ENCODE measurements at regions not wholly inside any gene's neighbourhood (a gene's known extent, or its start where the extent isn't known, plus 50 kb on each side); places are given as distances from the start of the nearest gene placed in this dataset.
"Not testable (repeated sequence)": the region's sequence is repeated elsewhere in the genome, so short reads cannot be mapped to it uniquely, and the experiment has no call there.

DNA sequence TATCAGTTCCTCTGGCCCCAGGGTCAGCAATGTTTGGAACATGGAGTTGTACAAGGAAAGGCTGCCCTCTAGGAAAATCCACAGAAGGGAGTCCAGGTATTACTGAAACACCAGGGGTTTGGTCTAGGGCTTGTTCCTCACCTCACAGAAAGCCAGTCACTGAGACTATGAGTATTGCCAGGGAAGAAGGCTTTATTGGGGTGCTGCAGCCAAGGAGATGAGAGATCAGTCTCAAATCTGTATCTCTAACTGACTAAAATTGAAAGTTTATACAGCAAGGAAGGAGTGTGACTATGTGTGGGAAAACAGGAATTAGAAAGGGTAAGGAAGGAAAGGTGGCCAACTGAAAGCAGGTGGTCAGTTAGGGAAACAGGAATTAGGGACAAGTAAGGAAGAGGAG, 172.3 kb downstream of the LYPLAL1 start:
- DNase-seq = no peak

DNA sequence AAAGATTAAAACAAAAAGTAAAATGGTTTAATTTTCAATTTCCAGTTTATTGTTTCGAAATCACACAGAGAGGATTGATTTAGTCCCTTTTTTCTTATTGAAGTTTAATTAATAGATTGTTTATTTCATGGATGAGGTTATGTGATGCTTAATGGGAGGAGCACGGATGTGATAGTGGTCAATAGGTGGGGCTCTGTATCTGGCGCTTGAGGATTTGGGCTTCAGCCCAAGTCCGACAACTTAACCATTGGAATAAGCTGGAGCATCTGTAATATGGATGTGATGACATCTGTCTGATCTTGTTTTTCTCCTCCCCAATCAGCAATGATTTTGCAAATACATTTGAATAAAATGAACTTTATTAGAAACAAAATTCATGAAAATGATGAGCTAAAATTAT, 169.2 kb downstream of the LYPLAL1 start:
- DNase-seq = no peak

DNA sequence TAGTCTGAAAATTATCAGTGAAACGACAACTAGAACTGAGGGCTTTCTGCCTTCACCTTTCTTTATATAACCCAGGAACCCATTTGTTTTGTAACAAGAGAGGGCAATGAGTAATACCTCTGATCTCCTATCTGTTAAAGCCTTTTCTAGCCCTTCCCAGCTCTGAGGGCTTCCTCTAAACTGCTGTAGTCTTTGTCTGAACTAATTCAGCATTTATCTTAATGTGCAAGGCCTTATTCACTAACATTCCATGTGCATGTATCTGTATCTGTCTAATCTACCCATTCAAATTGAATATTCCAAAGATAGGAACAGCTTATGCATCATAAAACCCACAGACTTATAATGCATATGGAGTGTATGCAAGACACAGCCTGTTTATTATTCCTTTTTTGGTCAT, 167.1 kb downstream of the LYPLAL1 start:
- DNase-seq = no peak

DNA sequence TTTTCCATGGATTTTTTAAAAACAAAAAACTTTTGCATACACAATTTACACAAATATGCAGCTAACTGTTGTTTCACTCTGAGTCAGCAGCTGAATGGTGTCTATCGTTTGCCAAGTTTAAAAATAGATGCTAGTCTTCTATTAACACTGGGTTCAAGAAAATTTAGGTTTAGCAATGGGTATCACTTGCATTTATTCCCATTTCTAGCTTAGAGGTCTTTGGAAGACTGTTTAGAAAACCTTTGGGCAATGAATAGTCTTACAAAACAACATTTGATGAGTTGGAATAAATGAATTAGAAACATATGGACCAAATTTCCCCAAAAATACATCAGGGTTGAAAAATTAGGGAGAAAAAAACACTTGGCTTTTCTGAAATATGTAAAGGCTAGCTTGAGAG, 165.8 kb downstream of the LYPLAL1 start:
- no peak for DNase-seq

DNA sequence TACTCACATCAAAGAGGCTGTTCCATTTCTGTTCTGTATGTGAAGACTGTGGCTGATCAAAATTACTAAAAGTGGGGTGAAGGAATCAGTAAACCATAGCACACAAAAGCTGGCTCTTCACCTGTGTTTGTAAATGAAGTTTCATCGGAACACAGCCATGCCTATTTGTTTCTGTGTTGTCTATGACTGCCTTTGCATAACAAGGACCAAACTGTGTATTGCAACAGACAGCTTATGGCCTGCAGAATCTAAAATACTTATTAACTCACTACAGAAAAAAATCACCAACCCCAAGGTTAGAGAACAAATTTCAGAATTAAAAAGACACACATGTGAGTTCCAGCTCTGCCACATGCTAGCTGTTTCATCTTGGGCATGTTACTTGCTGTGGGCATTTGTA, 163.9 kb downstream of the LYPLAL1 start:
- DNase-seq = no peak

DNA sequence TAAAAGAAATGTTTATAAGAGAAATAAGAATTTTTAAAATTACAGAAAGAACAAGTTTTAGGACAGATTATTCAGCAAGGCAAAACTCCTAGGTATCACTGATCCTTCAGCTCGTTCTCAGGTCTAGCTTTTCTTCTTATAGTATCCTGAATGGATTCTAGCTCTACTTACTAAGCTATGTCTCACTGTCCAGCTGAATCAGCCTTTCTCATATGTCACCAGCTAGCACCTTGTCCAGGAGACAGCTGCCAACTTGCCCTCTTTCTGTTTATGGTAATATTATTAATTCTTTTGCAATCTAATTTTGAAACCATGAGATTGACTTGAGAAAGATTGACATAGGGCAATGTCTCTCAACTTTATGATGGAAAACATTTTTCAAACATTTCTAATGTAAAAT, 159.9 kb downstream of the LYPLAL1 start:
- DNase-seq = no peak

DNA sequence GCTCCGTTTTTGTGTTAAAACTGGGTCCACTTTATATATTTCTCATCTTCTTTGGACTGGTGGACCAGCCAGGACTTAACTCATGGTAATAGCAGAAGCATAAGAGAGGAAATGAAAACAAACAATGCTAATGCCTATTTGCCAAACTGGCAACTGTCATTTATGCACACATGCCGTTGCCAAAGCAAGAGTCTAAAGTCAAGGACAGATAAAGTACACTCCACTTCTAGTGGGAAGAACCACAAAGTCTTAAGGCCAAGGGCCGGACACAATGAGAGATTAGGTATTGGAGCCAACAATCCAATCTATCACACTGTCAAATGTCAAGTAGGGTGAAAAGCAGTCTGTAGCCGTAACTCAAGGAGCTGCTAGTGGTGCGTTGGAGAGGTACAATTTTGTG, 157.7 kb downstream of the LYPLAL1 start:
- DNase-seq = no peak

DNA sequence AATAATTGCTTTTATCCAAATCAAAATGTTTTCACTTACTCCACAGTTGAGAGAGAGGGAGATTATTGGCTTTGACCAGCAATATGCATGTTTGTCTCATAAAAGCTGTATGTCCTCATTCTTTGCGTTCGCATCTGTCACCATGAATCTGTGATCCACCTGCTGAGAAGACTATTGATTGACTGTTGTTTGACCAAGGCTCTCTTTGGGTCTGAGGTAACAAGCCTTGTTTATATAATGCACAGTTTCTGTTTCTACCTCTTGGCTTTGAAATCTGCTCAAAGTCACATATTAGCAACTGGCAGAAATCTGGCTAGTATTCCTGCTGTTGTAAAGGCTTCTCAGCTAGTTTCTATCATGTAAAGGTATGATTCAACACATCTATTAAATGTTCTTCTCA, 157.0 kb downstream of the LYPLAL1 start:
- no peak for DNase-seq

DNA sequence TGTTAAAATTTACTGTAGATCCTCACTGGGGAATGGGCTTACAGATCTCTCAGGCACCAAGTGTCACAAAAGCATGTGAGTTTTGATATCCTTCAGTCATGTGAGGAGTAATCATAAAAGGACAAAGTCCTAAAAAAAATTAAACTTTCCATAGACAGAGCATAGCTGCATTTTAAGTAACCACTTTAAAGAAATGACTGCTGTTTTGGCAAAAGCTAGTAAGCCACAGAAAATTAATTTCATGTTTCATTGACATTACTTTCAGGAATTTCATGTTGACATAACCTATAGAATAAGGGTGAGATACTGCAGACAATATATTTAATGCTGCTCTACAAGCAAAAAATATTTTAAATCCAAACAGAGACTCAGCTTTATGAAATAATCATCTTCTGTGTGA, 156.3 kb downstream of the LYPLAL1 start:
- no peak for DNase-seq

DNA sequence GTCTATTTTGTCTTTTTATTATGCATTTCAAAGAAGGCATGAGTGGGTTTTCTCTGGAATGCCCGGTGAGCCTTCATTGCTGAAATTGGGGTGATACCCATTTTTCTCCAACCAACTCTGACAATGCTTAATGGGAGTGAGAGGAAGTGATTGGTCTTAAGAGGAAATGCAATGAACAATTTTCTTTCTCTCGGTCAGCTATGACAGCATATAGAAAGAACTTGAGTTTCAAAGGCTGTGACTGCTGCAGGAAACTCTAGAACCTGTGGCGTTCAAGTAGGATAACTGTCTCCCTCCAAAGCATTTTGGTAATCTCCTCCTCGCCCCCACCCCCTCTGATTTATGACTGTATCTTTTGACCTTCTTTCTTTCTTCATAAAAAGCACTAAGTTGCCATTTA, 155.9 kb downstream of the LYPLAL1 start:
- no peak for DNase-seq

DNA sequence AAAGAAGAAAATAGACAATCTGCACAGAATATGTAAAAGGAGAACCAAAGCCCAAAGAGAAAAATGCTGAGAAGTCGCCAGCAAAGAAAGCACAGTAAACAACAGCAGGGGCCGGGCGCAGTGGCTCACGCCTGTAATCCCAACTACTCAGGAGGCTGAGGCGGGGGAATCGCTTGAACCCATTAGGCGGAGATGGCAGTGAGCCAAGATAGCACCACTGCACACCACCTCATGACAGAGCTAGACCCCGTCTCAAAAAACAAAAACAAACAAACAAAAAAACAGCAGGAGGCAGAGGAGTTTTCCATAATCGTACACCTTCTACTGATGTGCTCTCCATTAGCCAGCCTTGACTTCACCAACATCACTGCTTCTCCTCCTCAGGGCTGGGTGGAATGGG, 153.2 kb downstream of the LYPLAL1 start:
- no peak for DNase-seq

DNA sequence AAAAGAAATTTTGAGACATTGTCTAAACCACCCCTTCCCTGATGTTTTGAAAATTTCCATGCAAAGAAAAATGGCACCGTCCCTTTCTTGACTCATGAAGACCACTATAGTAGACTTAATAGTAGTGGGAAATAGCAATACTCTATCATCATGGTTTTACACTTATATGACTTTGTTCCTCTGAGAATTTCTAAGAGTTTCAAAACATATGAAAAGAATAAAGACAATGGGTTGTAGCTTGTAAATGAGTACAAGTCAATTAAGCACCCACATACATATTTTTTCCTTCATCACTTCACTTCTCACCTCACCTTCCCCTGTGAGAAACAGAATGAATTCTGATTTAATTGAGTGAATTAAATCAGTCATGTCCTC, 151.7 kb downstream of the LYPLAL1 start:
- DNase-seq = no peak

DNA sequence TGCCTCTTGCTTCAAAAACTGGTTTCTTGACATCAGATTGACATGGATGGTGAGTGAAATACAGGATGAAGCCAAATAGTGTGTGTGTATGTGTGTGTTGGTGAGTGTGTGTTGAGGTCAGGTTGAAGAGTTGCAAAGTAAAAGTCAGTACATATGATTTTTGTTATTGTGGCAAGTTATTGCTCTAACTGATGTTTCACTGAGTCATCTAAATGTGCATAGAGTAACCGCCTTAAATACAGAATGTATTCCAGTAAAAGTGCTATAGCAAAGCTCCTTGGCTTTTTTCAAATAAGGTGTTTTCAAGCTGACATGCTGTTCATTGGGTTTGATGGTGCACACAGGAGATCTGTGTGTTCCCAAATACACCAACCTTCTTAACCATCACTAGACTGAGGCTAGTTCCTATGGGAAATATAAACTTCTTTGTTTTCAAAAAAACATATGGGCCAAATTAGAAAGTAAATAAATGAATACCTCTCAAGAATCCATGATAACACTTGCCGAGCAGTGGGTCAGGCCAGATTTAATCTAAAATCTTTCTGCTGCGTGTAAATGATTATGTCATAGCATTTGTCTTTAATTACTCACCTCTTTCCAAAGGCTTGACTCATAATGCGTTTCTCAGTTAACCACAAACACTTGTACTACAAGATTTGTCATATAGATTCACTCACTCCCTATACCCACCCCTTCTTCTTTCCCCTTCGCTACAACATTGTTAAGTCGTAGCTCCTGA, 151.1 kb downstream of the LYPLAL1 start:
- DNase-seq = no peak

DNA sequence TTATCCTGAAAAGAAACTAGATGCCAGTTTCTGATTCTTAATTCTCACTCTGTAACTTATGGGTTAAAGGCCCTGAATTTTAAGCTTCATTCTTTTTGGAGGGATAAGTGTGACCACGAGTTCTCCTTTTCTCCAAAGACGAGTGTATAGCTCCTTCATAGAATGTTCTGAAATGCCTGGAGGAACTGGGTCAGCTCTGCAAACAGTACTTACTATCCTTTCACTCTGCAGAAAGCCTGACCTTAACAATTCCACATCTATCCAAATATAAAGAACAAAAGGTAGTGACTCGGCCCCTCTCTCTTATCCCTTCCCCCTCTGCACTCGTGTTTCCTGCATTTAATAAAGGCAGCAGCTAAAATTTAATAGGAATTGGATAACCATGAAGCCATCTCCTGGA, 150.5 kb downstream of the LYPLAL1 start:
- DNase-seq = no peak

DNA sequence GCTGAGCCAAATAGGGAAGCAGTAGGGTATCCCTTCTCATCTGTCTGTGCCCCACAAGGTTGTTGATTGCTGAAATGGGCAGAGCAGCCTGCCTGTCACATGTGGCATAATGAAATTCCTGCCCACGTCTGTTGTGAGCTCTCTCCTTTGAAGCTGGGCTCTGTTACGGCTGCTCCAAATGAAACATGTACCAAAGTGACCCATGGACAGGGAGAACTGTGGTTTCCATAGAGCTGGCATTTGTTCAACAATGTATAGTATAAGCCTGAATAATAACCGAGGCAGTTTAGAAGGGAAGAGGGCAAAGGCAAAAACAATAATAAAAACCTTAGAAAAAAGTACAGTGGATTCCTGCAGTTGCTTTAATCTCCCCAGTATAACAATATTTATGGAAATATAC, 149.7 kb downstream of the LYPLAL1 start:
- DNase-seq = no peak

DNA sequence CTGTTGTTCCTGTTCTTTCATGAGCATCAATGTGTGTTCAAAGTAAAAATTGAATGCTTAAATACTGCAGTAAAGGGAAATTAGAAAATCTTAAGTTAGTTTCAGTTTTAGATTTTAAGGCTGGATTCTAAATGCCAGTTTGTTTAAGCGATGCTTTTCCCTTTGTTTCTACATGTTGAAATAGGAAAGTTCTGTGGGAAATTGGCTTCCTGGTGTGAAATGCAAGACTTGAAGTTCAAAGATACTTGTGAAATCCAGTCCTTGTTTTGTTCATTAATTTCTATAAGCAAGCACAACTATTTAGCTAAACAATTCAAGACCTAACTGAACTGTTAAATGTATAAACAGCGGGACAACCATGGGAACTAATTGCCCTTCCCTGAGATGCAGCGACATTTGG, 149.1 kb downstream of the LYPLAL1 start:
- DNase-seq = no peak

DNA sequence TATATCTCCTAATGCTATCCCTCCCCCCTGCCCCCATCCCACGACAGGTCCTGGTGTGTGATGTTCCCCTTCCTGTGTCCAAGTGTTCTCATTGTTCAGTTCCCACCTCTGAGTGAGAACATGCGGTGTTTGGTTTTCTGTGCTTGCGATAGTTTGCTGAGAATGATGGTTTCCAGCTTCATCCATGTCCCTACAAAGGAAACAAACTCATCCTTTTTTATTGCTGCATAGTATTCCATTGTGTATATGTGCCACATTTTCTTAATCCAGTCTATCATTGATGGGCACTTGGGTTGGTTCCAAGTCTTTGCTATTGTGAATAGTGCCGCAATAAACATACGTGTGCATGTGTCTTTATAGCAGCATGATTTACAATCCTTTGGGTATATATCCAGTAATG, 146.9 kb downstream of the LYPLAL1 start:
- not testable (repeated sequence) for DNase-seq

DNA sequence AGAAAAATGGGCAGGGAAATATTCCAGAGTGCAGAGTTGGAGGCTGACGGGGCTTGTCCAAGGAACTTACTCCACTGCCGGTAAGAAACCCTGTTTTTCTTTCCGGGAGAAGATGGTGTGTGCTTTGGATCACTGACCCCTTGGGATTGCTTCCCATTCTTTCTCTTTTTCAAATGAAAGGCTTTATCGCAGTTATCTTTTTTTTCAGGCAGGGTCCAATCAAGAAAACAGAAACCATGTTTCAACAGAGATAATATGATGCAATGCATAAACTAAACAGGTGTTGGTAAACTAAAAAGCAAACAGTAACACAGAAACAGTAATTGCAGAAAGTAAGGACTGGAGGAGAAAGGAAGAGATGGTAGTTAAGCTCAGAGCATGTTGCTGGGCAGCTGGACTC, 145.1 kb downstream of the LYPLAL1 start:
- no peak for DNase-seq

DNA sequence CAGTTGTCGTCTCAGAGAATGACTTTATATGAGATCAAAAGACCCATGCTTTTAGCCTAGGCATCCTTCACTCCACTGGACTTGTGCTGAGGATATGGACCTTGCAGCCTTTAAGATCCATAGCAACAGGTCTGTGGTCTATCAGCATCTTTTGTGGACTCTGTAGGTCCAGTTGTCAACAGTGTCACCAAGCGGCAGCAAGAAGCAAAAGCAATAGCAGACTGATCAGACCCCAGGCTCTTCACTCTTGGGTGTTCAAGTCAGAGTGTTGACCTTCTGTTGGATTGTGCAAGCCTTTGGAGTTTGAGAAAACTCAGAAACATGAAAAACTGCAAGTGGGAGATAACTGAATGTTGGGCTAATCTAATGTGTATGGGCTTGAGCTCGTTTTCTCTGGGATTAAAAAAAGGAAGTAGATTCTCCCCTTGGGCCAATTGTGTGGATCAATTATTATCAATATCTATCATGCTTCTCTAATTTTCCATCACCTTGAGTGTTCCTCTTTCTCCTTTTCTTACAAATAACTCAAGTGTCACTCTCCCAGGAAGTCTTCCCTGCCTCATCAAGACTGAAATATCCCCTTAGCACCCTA, 144.2 kb downstream of the LYPLAL1 start:
- no peak for DNase-seq

DNA sequence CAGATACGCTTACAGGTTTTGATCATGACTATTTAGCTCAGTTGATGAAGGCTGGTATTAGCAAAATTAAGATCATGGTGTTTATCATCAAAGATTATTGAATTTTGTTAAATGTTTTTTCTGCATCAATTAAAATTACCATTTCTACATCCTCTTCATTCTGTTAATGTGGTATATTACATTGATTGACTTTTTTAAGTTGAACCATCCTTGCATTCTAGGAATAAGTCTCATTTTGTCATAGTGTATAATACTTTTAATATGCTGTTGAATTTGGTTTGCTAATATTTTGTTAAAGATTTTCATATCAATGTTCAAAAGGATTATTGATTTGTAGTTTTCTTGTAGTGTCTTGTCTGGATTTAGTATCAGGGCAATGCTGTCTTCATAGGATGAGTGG, 142.4 kb downstream of the LYPLAL1 start:
- no peak for DNase-seq

DNA sequence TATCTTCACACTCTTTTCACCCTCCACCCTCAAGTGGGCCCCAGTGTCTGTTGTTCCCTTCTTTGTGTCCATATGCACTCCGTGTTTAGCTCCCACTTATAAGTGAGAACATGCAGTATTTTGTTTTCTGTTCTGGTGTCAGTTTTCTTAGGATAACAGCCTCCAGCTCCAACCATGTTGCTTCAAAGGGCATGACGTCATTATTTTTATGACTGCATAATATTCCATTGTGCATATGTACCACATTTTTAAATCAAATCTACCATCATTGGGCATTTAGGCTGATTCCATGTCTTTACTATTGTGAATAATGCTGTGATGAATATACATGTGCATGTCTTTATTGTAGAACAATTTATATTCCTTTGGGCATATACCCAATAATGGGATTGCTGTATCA, 140.3 kb downstream of the LYPLAL1 start:
- DNase-seq = no peak

DNA sequence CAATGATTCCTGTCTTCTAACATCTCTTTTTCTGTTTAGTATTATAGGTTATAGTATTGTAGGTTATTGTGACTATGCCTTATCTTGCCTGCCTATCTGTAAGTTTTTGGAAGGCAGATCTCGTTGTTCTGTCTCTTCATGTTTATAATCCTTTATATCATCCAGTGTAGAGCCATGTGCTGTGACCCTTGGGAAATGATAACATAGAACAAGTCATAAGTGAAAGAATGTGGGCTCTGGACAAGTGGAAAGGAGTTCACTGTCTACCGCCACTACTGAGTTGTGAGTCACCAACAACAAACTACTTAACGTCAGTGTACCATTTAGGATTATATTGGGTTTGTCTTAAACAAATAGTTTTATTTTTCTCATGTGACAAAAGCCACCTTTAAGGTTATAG, 139.3 kb downstream of the LYPLAL1 start:
- no peak for DNase-seq

DNA sequence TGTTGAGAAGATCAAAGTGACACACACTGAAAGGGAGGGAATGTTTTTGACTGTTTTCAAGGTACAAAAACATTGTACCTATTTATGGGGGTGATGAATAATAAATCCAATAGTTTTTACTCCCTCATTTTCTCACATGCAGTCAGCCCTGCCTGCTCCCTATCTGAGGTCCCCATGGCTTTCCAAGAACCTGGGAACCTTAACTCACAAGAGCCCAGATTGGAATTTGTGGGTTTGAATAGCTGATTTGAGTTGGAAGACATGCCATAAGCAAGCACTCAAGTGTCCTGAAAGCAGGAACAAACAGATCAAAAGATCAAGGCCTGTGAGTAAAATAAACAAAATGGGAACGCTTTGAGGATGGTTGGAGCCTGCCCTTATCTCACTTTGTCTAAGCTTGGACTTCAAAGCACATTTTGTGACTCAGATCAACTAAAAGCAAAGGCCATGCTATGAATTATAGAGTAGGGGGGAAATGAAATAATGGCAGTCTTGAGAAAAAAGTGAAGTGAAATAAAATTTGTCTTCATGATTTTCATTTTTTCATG, 136.6 kb downstream of the LYPLAL1 start:
- no peak for DNase-seq

DNA sequence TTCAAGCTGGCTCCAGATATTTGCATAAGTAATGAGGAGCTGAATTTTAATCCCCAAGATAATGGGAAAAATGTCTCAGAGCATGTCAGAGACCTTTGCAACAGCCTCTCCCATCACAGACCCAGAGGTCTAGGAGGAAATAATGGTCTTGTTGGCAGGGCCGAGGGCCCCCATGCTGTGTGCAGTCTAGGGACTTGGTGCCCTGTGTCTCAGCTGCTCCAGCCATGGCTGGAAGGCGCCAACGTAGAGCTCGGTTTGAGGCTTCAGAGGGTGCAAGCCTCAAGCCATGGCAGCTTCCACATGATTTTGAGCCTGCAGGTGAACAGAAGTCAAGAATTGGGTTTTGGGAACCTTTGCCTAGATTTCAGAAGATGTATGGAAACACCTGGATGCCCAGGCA, 134.7 kb downstream of the LYPLAL1 start:
- DNase-seq = no peak
